ENCODE measurements at regions not wholly inside any gene's neighbourhood (a gene's known extent, or its start where the extent isn't known, plus 50 kb on each side); places are given as distances from the start of the nearest gene placed in this dataset.
"Not testable (repeated sequence)": the region's sequence is repeated elsewhere in the genome, so short reads cannot be mapped to it uniquely, and the experiment has no call there.

GRCh38 chrX:15059474-15059873 is 186.3 kb downstream of the MOSPD2 start:
- Histone ChIP-seq H3K4me3 (ENCODE audit: insufficient read depth, low read depth, low read length) (no peak overlapping the region), H3K27me3 (ENCODE audit: control insufficient read depth, insufficient read depth, low read length) (no peaks in the 10 kb centered on the region), H3K36me3 (replicated peaks; ENCODE audit: control insufficient read depth, insufficient read depth, low read length) (no peaks in the 10 kb centered on the region)
- DNase-seq = no peak

GRCh38 chrX:15056044-15056443 is 182.8 kb downstream of the MOSPD2 start:
- Histone ChIP-seq H3K36me3 (replicated peaks; ENCODE audit: control insufficient read depth, insufficient read depth, low read length) (no peaks in the 10 kb centered on the region), H3K27me3 (ENCODE audit: control insufficient read depth, insufficient read depth, low read length) (no peaks in the 10 kb centered on the region), H3K4me3 (ENCODE audit: insufficient read depth, low read depth, low read length) (no peak overlapping the region)
- DNase-seq = no peak

GRCh38 chrX:15055146-15055930 is 182.1 kb downstream of the MOSPD2 start:
- no peak for DNase-seq
- H3K36me3 ChIP-seq (replicated peaks; ENCODE audit: control insufficient read depth, insufficient read depth, low read length) = no peaks in the 10 kb centered on the region
- H3K4me3 ChIP-seq (ENCODE audit: insufficient read depth, low read depth, low read length) = no peak overlapping the region
- no peaks in the 10 kb centered on the region for H3K27me3 ChIP-seq (ENCODE audit: control insufficient read depth, insufficient read depth, low read length)

- H3K27me3 ChIP-seq (ENCODE audit: control insufficient read depth, insufficient read depth, low read length) = no peaks in the 10 kb centered on the region
- no peak for DNase-seq
- H3K36me3 ChIP-seq (replicated peaks; ENCODE audit: control insufficient read depth, insufficient read depth, low read length) = no peaks in the 10 kb centered on the region
- no peak overlapping the region for H3K4me3 ChIP-seq (ENCODE audit: insufficient read depth, low read depth, low read length)
These were observed 177.2 kb downstream of the MOSPD2 start for GRCh38 chrX:15050395-15050794.

GRCh38 chrX:15043538-15043937 is 170.3 kb downstream of the MOSPD2 start:
- Histone ChIP-seq H3K4me3 (ENCODE audit: insufficient read depth, low read depth, low read length) (no peak overlapping the region), H3K36me3 (replicated peaks; ENCODE audit: control insufficient read depth, insufficient read depth, low read length) (no peaks in the 10 kb centered on the region), H3K27me3 (ENCODE audit: control insufficient read depth, insufficient read depth, low read length) (no peaks in the 10 kb centered on the region)
- DNase-seq = no peak

- no peak for DNase-seq
- Histone ChIP-seq H3K36me3 (replicated peaks; ENCODE audit: control insufficient read depth, insufficient read depth, low read length) (no peaks in the 10 kb centered on the region), H3K27me3 (ENCODE audit: control insufficient read depth, insufficient read depth, low read length) (no peaks in the 10 kb centered on the region)
These were observed 160.7 kb downstream of the MOSPD2 start for GRCh38 chrX:15033917-15034316.

GRCh38 chrX:15017491-15017890 is 144.3 kb downstream of the MOSPD2 start:
- DNase-seq = no peak
- Histone ChIP-seq H3K27me3 (ENCODE audit: control insufficient read depth, insufficient read depth, low read length) (no peaks in the 10 kb centered on the region), H3K4me3 (ENCODE audit: insufficient read depth, low read depth, low read length) (no peak overlapping the region), H3K36me3 (replicated peaks; ENCODE audit: control insufficient read depth, insufficient read depth, low read length) (no peaks in the 10 kb centered on the region)

More at GRCh38 chrX:15033917-15034316, 160.7 kb downstream of the MOSPD2 start:
- H3K4me3 ChIP-seq (ENCODE audit: insufficient read depth, low read depth, low read length) = no peak overlapping the region

- no peaks in the 10 kb centered on the region for H3K27me3 ChIP-seq (ENCODE audit: control insufficient read depth, insufficient read depth, low read length)
- no peak for DNase-seq
- no peaks in the 10 kb centered on the region for H3K36me3 ChIP-seq (replicated peaks; ENCODE audit: control insufficient read depth, insufficient read depth, low read length)
- no peak overlapping the region for H3K4me3 ChIP-seq (ENCODE audit: insufficient read depth, low read depth, low read length)
These were observed 142.8 kb downstream of the MOSPD2 start for GRCh38 chrX:15016051-15016450.

- H3K36me3 ChIP-seq (replicated peaks; ENCODE audit: control insufficient read depth, insufficient read depth, low read length) = no peaks in the 10 kb centered on the region
- H3K27me3 ChIP-seq (ENCODE audit: control insufficient read depth, insufficient read depth, low read length) = no peaks in the 10 kb centered on the region
- H3K4me3 ChIP-seq (ENCODE audit: insufficient read depth, low read depth, low read length) = no peak overlapping the region
- no peak for DNase-seq
These were observed 141.1 kb downstream of the MOSPD2 start for GRCh38 chrX:15014281-15014680.

GRCh38 chrX:15013461-15013860 is 140.2 kb downstream of the MOSPD2 start:
- Histone ChIP-seq H3K27me3 (ENCODE audit: control insufficient read depth, insufficient read depth, low read length) (no peaks in the 10 kb centered on the region), H3K36me3 (replicated peaks; ENCODE audit: control insufficient read depth, insufficient read depth, low read length) (no peaks in the 10 kb centered on the region), H3K4me3 (ENCODE audit: insufficient read depth, low read depth, low read length) (no peak overlapping the region)
- DNase-seq = no peak

GRCh38 chrX:14997271-14997670 is 124.0 kb downstream of the MOSPD2 start:
- Histone ChIP-seq H3K4me3 (ENCODE audit: insufficient read depth, low read depth, low read length) (no peak overlapping the region), H3K36me3 (replicated peaks; ENCODE audit: control insufficient read depth, insufficient read depth, low read length) (no peaks in the 10 kb centered on the region), H3K27me3 (ENCODE audit: control insufficient read depth, insufficient read depth, low read length) (no peaks in the 10 kb centered on the region)
- no peak for DNase-seq

- not testable (repeated sequence) for H3K27me3 ChIP-seq (ENCODE audit: control insufficient read depth, insufficient read depth, low read length); H3K36me3 ChIP-seq (replicated peaks; ENCODE audit: control insufficient read depth, insufficient read depth, low read length); DNase-seq; H3K4me3 ChIP-seq (ENCODE audit: insufficient read depth, low read depth, low read length)
These were observed 111.2 kb downstream of the MOSPD2 start for GRCh38 chrX:14984425-14984824.
